AG04450 (cell line): ENCODE measurements at regions not wholly inside any gene's neighbourhood (a gene's known extent, or its start where the extent isn't known, plus 50 kb on each side); places are given as distances from the start of the nearest gene placed in this dataset.
"Not testable (repeated sequence)": the region's sequence is repeated elsewhere in the genome, so short reads cannot be mapped to it uniquely, and the experiment has no call there.

Source experiments
- CTCF ChIA-PET: fragments of 300-600, 350-600 bp; formaldehyde crosslinking; extraction: SDS; loops from one replicate; lab custom pipeline; 2022; ENCODE audit warnings: antibody characterized with exemption, inconsistent platforms; lab: Charles Lee
- POLR2A ChIA-PET: fragments of 350-600 bp; formaldehyde crosslinking; extraction: SDS; loops from one replicate; lab custom pipeline; 2021; ENCODE audit warnings: antibody characterized with exemption, inconsistent platforms; lab: Yijun Ruan, JAX
- DNase-seq: peaks from one replicate; pipeline ENCODE4 v3.0.0-alpha.2; 2011; ENCODE audit warnings: low read depth, low spot score
- H3K27ac ChIP-seq: one replicate; pipeline ENCODE4 v1.5.1; 2012; ENCODE audit warnings: low read depth, low read length, control low read depth
- H3K27me3 ChIP-seq: one replicate; pipeline ENCODE4 v1.6.0; 2012; ENCODE audit warnings: low read length; ENCODE audit not compliant: control insufficient read depth, insufficient read depth
- H3K4me3 ChIP-seq: 2 replicates; pipeline ENCODE4 v1.5.1; 2011; ENCODE audit warnings: mild to moderate bottlenecking, low read depth, low read length, control low read depth
- H3K9me3 ChIP-seq: 2 replicates; pipeline ENCODE4 v1.5.1; 2012; ENCODE audit warnings: low read length; ENCODE audit not compliant: control insufficient read depth, insufficient read depth
- TF ChIP-seq, protein P1 (sequence below): IDR thresholded peaks from 2 replicates; pipeline ENCODE4 v1.5.1; 2011; ENCODE audit warnings: low read depth, low read length, control low read depth, inconsistent platforms

- CTCF ChIA-PET, result interaction anchor here (0.7 to 2.1 kb wide), 6 partner anchors 9 to 220 kb away, joined by 3 to 11 read pairs (median 6); no protein-coding TSS in a partner anchor
- H3K27me3 ChIP-seq, result no peaks in the 10 kb centered on the region
- POLR2A ChIA-PET, result no interaction called here
- peak overlapping the region; percentile 21 for H3K27ac ChIP-seq
- TF ChIP-seq, protein P1, sequence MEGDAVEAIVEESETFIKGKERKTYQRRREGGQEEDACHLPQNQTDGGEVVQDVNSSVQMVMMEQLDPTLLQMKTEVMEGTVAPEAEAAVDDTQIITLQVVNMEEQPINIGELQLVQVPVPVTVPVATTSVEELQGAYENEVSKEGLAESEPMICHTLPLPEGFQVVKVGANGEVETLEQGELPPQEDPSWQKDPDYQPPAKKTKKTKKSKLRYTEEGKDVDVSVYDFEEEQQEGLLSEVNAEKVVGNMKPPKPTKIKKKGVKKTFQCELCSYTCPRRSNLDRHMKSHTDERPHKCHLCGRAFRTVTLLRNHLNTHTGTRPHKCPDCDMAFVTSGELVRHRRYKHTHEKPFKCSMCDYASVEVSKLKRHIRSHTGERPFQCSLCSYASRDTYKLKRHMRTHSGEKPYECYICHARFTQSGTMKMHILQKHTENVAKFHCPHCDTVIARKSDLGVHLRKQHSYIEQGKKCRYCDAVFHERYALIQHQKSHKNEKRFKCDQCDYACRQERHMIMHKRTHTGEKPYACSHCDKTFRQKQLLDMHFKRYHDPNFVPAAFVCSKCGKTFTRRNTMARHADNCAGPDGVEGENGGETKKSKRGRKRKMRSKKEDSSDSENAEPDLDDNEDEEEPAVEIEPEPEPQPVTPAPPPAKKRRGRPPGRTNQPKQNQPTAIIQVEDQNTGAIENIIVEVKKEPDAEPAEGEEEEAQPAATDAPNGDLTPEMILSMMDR, result no peak
- no peaks in the 10 kb centered on the region; the same call in none of the 2 replicates for H3K9me3 ChIP-seq
- DNase-seq, result no peak
- no peak overlapping the region for H3K4me3 ChIP-seq
Measured at GRCh38 chr7:142562688-142563087, 186.6 kb upstream of the PRSS1 start.

- POLR2A ChIA-PET, DNase-seq, H3K9me3 ChIP-seq, H3K27me3 ChIP-seq, CTCF ChIA-PET, H3K27ac ChIP-seq, H3K4me3 ChIP-seq: not testable (repeated sequence)
Measured at GRCh38 chr7:142561396-142561795, 187.9 kb upstream of the PRSS1 start.

DNA sequence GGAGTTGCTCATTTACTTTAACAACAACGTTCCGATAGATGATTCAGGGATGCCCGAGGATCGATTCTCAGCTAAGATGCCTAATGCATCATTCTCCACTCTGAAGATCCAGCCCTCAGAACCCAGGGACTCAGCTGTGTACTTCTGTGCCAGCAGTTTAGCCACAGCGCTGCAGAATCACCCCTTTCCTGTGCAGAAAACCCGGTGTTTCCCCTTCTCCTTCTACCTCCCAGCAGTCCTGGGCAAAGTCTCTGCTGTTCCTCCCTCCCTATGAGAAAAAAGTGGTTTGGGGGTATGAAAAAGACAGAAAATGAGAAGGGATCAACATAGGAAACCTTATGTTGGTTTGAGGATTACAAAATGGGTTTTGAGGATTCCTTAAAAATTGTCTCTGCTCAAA is 188.5 kb upstream of the PRSS1 start:
- H3K27me3 ChIP-seq, CTCF ChIA-PET, H3K9me3 ChIP-seq, H3K27ac ChIP-seq, H3K4me3 ChIP-seq, POLR2A ChIA-PET, DNase-seq: not testable (repeated sequence)

- TF ChIP-seq, protein P1, result no peak
- CTCF ChIA-PET, result interaction anchor here (1.0 to 1.3 kb wide), 4 partner anchors 22 to 72 kb away, joined by 3 to 6 read pairs (median 5); no protein-coding TSS in a partner anchor
- Histone ChIP-seq H3K27me3 (no peaks in the 10 kb centered on the region), H3K4me3 (no peak overlapping the region), H3K9me3 (no peaks in the 10 kb centered on the region; the same call in 1 of the 2 replicates), H3K27ac (no peak overlapping the region)
- POLR2A ChIA-PET, result interaction anchor here (0.7 kb wide), 1 partner anchor 25 kb away, joined by 3 read pairs; no protein-coding TSS in a partner anchor
- no peak for DNase-seq
Measured at GRCh38 chr7:142560166-142560565, 189.1 kb upstream of the PRSS1 start.

- POLR2A ChIA-PET, result no interaction called here
Measured at GRCh38 chr7:142557971-142558582, 191.2 kb upstream of the PRSS1 start.

GRCh38 chr7:142556740-142557139 is 192.5 kb upstream of the PRSS1 start:
- DNase-seq, result peak; percentile 95
- Histone ChIP-seq H3K27me3 (no peaks in the 10 kb centered on the region), H3K9me3 (no peaks in the 10 kb centered on the region), H3K4me3 (no peak overlapping the region), H3K27ac (no peak overlapping the region)
- POLR2A ChIA-PET, result interaction anchor here (0.6 to 1.1 kb wide), 3 partner anchors 14 to 21 kb away, joined by 3 to 5 read pairs (median 5); no protein-coding TSS in a partner anchor
- TF ChIP-seq, protein P1, result peak; percentile 43
- CTCF ChIA-PET, result no interaction called here

More at GRCh38 chr7:142557971-142558582, 191.2 kb upstream of the PRSS1 start:
- no peak for DNase-seq
- H3K27me3 ChIP-seq, result no peaks in the 10 kb centered on the region
- H3K27ac ChIP-seq, result no peak overlapping the region
- H3K9me3 ChIP-seq, result no peaks in the 10 kb centered on the region; the same call in 1 of the 2 replicates
- no peak overlapping the region for H3K4me3 ChIP-seq
- TF ChIP-seq, protein P1, result peak; percentile 65
- CTCF ChIA-PET, result interaction anchor here (0.6 to 1.8 kb wide), 17 partner anchors 9 to 225 kb away, joined by 3 to 23 read pairs (median 6); no protein-coding TSS in a partner anchor
